ENCODE measurements at regions not wholly inside any gene's neighbourhood (a gene's known extent, or its start where the extent isn't known, plus 50 kb on each side); places are given as distances from the start of the nearest gene placed in this dataset.
A peak's percentile ranks its signal among the peaks of the same experiment; 100 is the strongest.

DNA sequence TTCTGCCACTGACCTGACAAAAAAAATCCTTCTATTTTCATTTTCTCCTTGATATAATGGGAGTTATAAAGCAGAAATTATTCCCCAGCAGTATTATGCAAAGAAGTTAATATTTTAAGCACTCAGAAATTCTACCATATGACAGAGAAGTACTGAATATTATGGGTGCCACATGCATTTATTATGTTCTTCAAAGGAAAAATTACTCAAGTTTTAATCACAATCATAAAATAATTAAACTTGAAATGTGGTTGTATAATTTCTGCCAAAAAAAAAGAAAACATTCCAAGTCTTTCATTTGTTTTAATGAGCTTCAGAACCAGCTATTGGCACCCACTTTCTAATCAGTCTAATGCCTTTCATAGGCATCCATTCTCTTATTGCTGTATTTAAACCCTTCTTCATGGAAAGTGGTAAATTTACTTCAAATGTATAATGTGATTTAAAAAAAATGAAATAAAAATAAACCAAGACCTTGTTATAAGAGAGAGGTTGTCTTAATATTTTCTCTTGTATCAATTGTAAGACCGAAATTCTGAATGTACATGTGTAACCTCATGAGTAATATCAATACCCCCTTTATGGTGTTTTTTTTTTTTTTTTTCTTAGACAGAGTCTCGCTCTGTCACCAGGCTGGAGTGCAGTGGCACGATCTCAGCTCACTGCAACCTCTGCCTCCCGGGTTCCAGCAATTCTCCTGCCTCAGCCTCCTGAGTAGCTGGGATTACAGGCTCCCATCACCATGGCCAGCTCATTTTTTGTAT, 302.3 kb downstream of the IRS1 start:
- no peaks in the 10 kb centered on the region for H3K36me3 Mint-ChIP-seq (ENCODE audit: insufficient read depth, unreplicated experiment)
- H3K27ac Mint-ChIP-seq (ENCODE audit: low read depth, unreplicated experiment): no peak overlapping the region
- peaks cover under 1% of the 10 kb centered on the region for H3K9me3 Mint-ChIP-seq (ENCODE audit: unreplicated experiment)
- no peak overlapping the region for H3K4me3 Mint-ChIP-seq (ENCODE audit: unreplicated experiment)
- no peaks in the 10 kb centered on the region for H3K4me1 Mint-ChIP-seq (ENCODE audit: insufficient read depth, unreplicated experiment)
- intact Hi-C loops (cut with micrococcal nuclease): no loop called here
- TF ChIP-seq, protein P1, sequence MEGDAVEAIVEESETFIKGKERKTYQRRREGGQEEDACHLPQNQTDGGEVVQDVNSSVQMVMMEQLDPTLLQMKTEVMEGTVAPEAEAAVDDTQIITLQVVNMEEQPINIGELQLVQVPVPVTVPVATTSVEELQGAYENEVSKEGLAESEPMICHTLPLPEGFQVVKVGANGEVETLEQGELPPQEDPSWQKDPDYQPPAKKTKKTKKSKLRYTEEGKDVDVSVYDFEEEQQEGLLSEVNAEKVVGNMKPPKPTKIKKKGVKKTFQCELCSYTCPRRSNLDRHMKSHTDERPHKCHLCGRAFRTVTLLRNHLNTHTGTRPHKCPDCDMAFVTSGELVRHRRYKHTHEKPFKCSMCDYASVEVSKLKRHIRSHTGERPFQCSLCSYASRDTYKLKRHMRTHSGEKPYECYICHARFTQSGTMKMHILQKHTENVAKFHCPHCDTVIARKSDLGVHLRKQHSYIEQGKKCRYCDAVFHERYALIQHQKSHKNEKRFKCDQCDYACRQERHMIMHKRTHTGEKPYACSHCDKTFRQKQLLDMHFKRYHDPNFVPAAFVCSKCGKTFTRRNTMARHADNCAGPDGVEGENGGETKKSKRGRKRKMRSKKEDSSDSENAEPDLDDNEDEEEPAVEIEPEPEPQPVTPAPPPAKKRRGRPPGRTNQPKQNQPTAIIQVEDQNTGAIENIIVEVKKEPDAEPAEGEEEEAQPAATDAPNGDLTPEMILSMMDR (IDR thresholded peaks at IDR 0.05; ENCODE audit: unreplicated experiment): no peak
- BruUV-seq (replicated peaks): no TSS peak
- ChIA-PET CTCF (no interaction called here), POLR2A (no interaction called here)
- no peak for DNase-seq (ENCODE audit: unreplicated experiment)
- no peaks in the 10 kb centered on the region for H3K27me3 Mint-ChIP-seq (ENCODE audit: insufficient read depth, unreplicated experiment)

DNA sequence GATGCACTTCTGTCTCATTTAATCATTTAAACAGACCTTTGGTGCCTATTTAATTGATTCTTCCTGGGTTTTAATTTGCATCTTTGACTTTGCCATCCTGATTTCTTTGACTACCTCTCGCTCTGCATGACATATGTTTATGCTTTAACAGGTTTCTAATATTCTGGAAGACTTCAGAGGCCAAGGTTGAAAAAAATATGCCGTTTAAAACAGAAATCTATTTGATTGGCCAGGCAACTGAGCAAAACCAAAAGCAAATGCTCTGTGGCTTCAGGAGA, 303.4 kb downstream of the IRS1 start:
- CTCF ChIA-PET: interaction anchor here (0.6 kb wide), 1 partner anchor 682 kb away, joined by 3 read pairs; no protein-coding TSS in a partner anchor
- Mint-ChIP-seq H3K27me3 (ENCODE audit: insufficient read depth, unreplicated experiment) (no peaks in the 10 kb centered on the region), H3K9me3 (ENCODE audit: unreplicated experiment) (no peaks in the 10 kb centered on the region), H3K4me1 (ENCODE audit: insufficient read depth, unreplicated experiment) (no peaks in the 10 kb centered on the region), H3K4me3 (ENCODE audit: unreplicated experiment) (no peak overlapping the region), H3K27ac (ENCODE audit: low read depth, unreplicated experiment) (no peak overlapping the region), H3K36me3 (ENCODE audit: insufficient read depth, unreplicated experiment) (no peaks in the 10 kb centered on the region)
- TF ChIP-seq, protein P1 (IDR thresholded peaks at IDR 0.05; ENCODE audit: unreplicated experiment): no peak
- POLR2A ChIA-PET: no interaction called here
- no TSS peak for BruUV-seq (replicated peaks)
- intact Hi-C loops (cut with micrococcal nuclease): no loop called here
- DNase-seq (ENCODE audit: unreplicated experiment): no peak

DNA sequence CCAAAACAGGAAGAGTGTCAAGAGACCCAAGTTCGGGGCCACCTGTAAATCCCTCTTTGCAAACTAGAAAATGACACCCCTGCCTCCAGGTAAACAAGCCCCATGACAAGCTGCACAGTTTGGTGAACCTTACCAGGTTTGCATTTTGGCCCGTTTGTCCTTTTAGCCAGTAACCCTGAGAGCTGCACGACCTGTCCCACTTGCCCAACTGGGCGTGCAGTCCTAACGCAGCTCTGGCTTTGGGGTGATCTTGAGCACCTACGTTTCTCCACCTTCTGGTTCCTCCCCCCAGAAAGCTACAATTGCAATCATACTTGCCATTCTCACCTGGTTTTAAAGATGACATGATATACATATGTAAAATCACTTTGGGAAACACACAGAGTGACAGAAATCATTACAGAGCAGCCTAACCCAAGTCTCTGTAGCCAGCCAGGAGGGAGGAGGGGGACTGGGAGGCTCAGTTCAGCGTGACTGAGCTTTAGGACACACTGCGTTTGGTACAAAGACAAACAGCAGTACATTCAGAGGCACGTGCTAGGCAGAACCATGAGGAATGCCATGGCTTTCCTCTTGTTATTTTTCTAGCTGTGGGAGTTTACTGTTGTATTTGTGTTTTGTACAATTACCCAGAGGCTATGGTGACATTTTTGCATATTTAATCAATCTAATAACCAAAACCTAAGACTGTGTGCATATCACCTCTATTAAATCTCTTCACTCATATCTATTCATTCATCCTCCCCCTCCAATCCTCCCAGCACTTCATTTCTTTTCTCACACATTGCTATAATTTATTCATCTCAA, 304.0 kb downstream of the IRS1 start:
- Mint-ChIP-seq H3K36me3 (ENCODE audit: insufficient read depth, unreplicated experiment) (no peaks in the 10 kb centered on the region), H3K4me1 (ENCODE audit: insufficient read depth, unreplicated experiment) (no peaks in the 10 kb centered on the region), H3K4me3 (ENCODE audit: unreplicated experiment) (no peak overlapping the region), H3K27me3 (ENCODE audit: insufficient read depth, unreplicated experiment) (no peaks in the 10 kb centered on the region), H3K27ac (ENCODE audit: low read depth, unreplicated experiment) (no peak overlapping the region), H3K9me3 (ENCODE audit: unreplicated experiment) (no peaks in the 10 kb centered on the region)
- ChIA-PET POLR2A (no interaction called here), CTCF (interaction anchor here (0.6 kb wide), 1 partner anchor 682 kb away, joined by 3 read pairs; no protein-coding TSS in a partner anchor)
- no peak for DNase-seq (ENCODE audit: unreplicated experiment)
- intact Hi-C loops (cut with micrococcal nuclease): no loop called here
- TF ChIP-seq, protein P1 (IDR thresholded peaks at IDR 0.05; ENCODE audit: unreplicated experiment): no peak
- no TSS peak for BruUV-seq (replicated peaks)

DNA sequence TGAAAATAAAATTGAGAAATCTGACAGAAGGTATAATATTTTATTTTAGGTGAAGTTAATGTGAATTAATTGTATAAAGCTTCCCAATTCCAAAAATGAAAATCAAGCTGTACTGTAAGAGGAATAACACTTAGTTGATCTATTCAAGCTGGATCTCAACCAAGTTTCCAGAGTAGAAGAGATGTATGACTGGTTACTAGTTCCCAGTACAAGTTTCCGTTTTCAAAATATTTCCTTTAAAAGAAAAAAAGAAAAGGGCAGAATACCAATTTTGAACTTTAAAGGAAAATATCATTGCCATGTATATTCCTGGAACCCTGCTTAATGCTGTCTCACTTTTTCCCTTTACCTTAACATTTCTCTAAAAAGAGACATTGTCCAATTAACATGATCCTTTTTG, 308.5 kb downstream of the IRS1 start:
- H3K9me3 Mint-ChIP-seq (ENCODE audit: unreplicated experiment): no peaks in the 10 kb centered on the region
- BruUV-seq (replicated peaks): no TSS peak
- DNase-seq (ENCODE audit: unreplicated experiment): no peak
- H3K27me3 Mint-ChIP-seq (ENCODE audit: insufficient read depth, unreplicated experiment): no peaks in the 10 kb centered on the region
- peaks cover 7% of the 10 kb centered on the region for H3K4me1 Mint-ChIP-seq (ENCODE audit: insufficient read depth, unreplicated experiment)
- no peak overlapping the region for H3K4me3 Mint-ChIP-seq (ENCODE audit: unreplicated experiment)
- peak overlapping the region; percentile 62 for H3K27ac Mint-ChIP-seq (ENCODE audit: low read depth, unreplicated experiment)
- ChIA-PET CTCF (interaction anchor here (0.6 to 0.7 kb wide), 2 partner anchors 304 to 617 kb away, joined by 3 read pairs; no protein-coding TSS in a partner anchor), POLR2A (interaction anchor here (0.5 to 0.8 kb wide), 4 partner anchors 11 to 372 kb away, joined by 3 read pairs; no protein-coding TSS in a partner anchor)
- intact Hi-C loops (cut with micrococcal nuclease): no loop called here
- TF ChIP-seq, protein P1 (IDR thresholded peaks at IDR 0.05; ENCODE audit: unreplicated experiment): no peak
- H3K36me3 Mint-ChIP-seq (ENCODE audit: insufficient read depth, unreplicated experiment): peaks cover 8% of the 10 kb centered on the region

Data from MCF 10A (cell line).